ENCODE measurements at regions not wholly inside any gene's neighbourhood (a gene's known extent, or its start where the extent isn't known, plus 50 kb on each side); places are given as distances from the start of the nearest gene placed in this dataset.
"Not testable (repeated sequence)": the region's sequence is repeated elsewhere in the genome, so short reads cannot be mapped to it uniquely, and the experiment has no call there.

GRCh38 chr4:28073860-28074555 is 1213.4 kb downstream of the STIM2 start:
- TF ChIP-seq CTCF (IDR thresholded peaks at IDR 0.05) = peak; percentile 7
- Mint-ChIP-seq H3K36me3 (ENCODE audit: unreplicated experiment) (no peaks in the 10 kb centered on the region), H3K4me1 (ENCODE audit: unreplicated experiment) (peaks cover 3% of the 10 kb centered on the region), H3K4me3 (ENCODE audit: unreplicated experiment) (no peak overlapping the region), H3K27ac (ENCODE audit: unreplicated experiment) (no peak overlapping the region), H3K27me3 (ENCODE audit: unreplicated experiment) (no peaks in the 10 kb centered on the region), H3K9me3 (ENCODE audit: unreplicated experiment) (peaks cover 6% of the 10 kb centered on the region)
- no peak for DNase-seq (ENCODE audit: extremely low spot score, unreplicated experiment)

GRCh38 chr4:28075401-28075956 is 1214.8 kb downstream of the STIM2 start:
- H3K4me3 Mint-ChIP-seq (ENCODE audit: unreplicated experiment) = no peak overlapping the region
- H3K9me3 Mint-ChIP-seq (ENCODE audit: unreplicated experiment) = peaks cover 13% of the 10 kb centered on the region
- no peak for TF ChIP-seq CTCF (IDR thresholded peaks at IDR 0.05)
- H3K4me1 Mint-ChIP-seq (ENCODE audit: unreplicated experiment) = peaks cover 3% of the 10 kb centered on the region
- DNase-seq (ENCODE audit: extremely low spot score, unreplicated experiment) = no peak
- H3K27me3 Mint-ChIP-seq (ENCODE audit: unreplicated experiment) = no peaks in the 10 kb centered on the region
- H3K36me3 Mint-ChIP-seq (ENCODE audit: unreplicated experiment) = no peaks in the 10 kb centered on the region
- no peak overlapping the region for H3K27ac Mint-ChIP-seq (ENCODE audit: unreplicated experiment)

- H3K36me3 Mint-ChIP-seq (ENCODE audit: unreplicated experiment); DNase-seq (ENCODE audit: extremely low spot score, unreplicated experiment); H3K4me3 Mint-ChIP-seq (ENCODE audit: unreplicated experiment); H3K4me1 Mint-ChIP-seq (ENCODE audit: unreplicated experiment); H3K27ac Mint-ChIP-seq (ENCODE audit: unreplicated experiment); H3K27me3 Mint-ChIP-seq (ENCODE audit: unreplicated experiment): not testable (repeated sequence)
- peaks cover 22% of the 10 kb centered on the region for H3K9me3 Mint-ChIP-seq (ENCODE audit: unreplicated experiment)
These were observed 1216.6 kb downstream of the STIM2 start for GRCh38 chr4:28077203-28077602.

GRCh38 chr4:28082686-28083390 is 1222.2 kb downstream of the STIM2 start:
- peaks cover 3% of the 10 kb centered on the region for H3K27me3 Mint-ChIP-seq (ENCODE audit: unreplicated experiment)
- TF ChIP-seq CTCF (IDR thresholded peaks at IDR 0.05) = no peak
- H3K27ac Mint-ChIP-seq (ENCODE audit: unreplicated experiment) = no peak overlapping the region
- H3K4me1 Mint-ChIP-seq (ENCODE audit: unreplicated experiment) = no peaks in the 10 kb centered on the region
- peaks cover 22% of the 10 kb centered on the region for H3K9me3 Mint-ChIP-seq (ENCODE audit: unreplicated experiment)
- H3K36me3 Mint-ChIP-seq (ENCODE audit: unreplicated experiment) = no peaks in the 10 kb centered on the region
- no peak for DNase-seq (ENCODE audit: extremely low spot score, unreplicated experiment)
- no peak overlapping the region for H3K4me3 Mint-ChIP-seq (ENCODE audit: unreplicated experiment)

- Mint-ChIP-seq H3K27me3 (ENCODE audit: unreplicated experiment) (peaks cover 11% of the 10 kb centered on the region), H3K27ac (ENCODE audit: unreplicated experiment) (no peak overlapping the region), H3K4me3 (ENCODE audit: unreplicated experiment) (no peak overlapping the region), H3K4me1 (ENCODE audit: unreplicated experiment) (no peaks in the 10 kb centered on the region), H3K9me3 (ENCODE audit: unreplicated experiment) (no peaks in the 10 kb centered on the region), H3K36me3 (ENCODE audit: unreplicated experiment) (no peaks in the 10 kb centered on the region)
- TF ChIP-seq CTCF (IDR thresholded peaks at IDR 0.05) = no peak
- DNase-seq (ENCODE audit: extremely low spot score, unreplicated experiment) = no peak
These were observed 1232.0 kb downstream of the STIM2 start for GRCh38 chr4:28092610-28093009.

All from osteocyte (in vitro differentiated cells).